ENCODE measurements at regions not wholly inside any gene's neighbourhood (a gene's known extent, or its start where the extent isn't known, plus 50 kb on each side); places are given as distances from the start of the nearest gene placed in this dataset.

GRCh38 chr4:24143741-24144140, 253.9 kb upstream of the PPARGC1A start:
- Histone ChIP-seq H3K4me1 (no peaks in the 10 kb centered on the region), H3K27ac (no peak overlapping the region), H3K9me3 (no peaks in the 10 kb centered on the region), H3K4me3 (no peak overlapping the region), H3K27me3 (no peaks in the 10 kb centered on the region), H3K36me3 (replicated peaks in 1 of 2; ENCODE audit: insufficient read depth in 1 of 2, low read depth in 2 of 2) (no peaks in the 10 kb centered on the region)
- TF ChIP-seq POLR2A (IDR thresholded peaks at IDR 0.05) (no peak), CTCF (IDR thresholded peaks at IDR 0.05) (no peak)
- DNase-seq, result no peak
- intact Hi-C loops (cut with DNase I), result no loop called here
- WGBS, 2 donors, result 43 to 49% methylated on average over 3 of the region's 3 CpGs
- no peak for ATAC-seq

- intact Hi-C loops (cut with DNase I), result no loop called here
- no peaks in the 10 kb centered on the region for H3K27me3 ChIP-seq
- no peak overlapping the region for H3K4me3 ChIP-seq
- no peak for TF ChIP-seq POLR2A (IDR thresholded peaks at IDR 0.05)
- TF ChIP-seq CTCF (IDR thresholded peaks at IDR 0.05), result no peak
- no peaks in the 10 kb centered on the region for H3K9me3 ChIP-seq
- no peak for DNase-seq
- WGBS, 2 donors, result 50 to 53% methylated on average over 3 of the region's 3 CpGs
- no peaks in the 10 kb centered on the region for H3K36me3 ChIP-seq (replicated peaks in 1 of 2; ENCODE audit: insufficient read depth in 1 of 2, low read depth in 2 of 2)
- H3K27ac ChIP-seq, result no peak overlapping the region
- H3K4me1 ChIP-seq, result no peaks in the 10 kb centered on the region
- no peak for ATAC-seq
Measured at GRCh38 chr4:24141836-24142235, 252.0 kb upstream of the PPARGC1A start.

GRCh38 chr4:24140892-24141291, 251.0 kb upstream of the PPARGC1A start:
- H3K4me3 ChIP-seq, result no peak overlapping the region
- no peak overlapping the region for H3K27ac ChIP-seq
- whole genome bisulfite sequencing, 2 donors, result 61 to 79% methylated on average over 3 of the region's 3 CpGs
- no peak for DNase-seq
- H3K36me3 ChIP-seq (replicated peaks in 1 of 2; ENCODE audit: insufficient read depth in 1 of 2, low read depth in 2 of 2), result no peaks in the 10 kb centered on the region
- H3K27me3 ChIP-seq, result no peaks in the 10 kb centered on the region
- no peaks in the 10 kb centered on the region for H3K9me3 ChIP-seq
- H3K4me1 ChIP-seq, result no peaks in the 10 kb centered on the region
- ATAC-seq, result no peak
- intact Hi-C loops (cut with DNase I), result no loop called here
- TF ChIP-seq POLR2A (IDR thresholded peaks at IDR 0.05), result no peak
- TF ChIP-seq CTCF (IDR thresholded peaks at IDR 0.05), result no peak

GRCh38 chr4:24137671-24138601, 248.1 kb upstream of the PPARGC1A start:
- intact Hi-C loops (cut with DNase I), result no loop called here
- Histone ChIP-seq H3K27me3 (no peaks in the 10 kb centered on the region), H3K4me1 (no peaks in the 10 kb centered on the region), H3K4me3 (no peak overlapping the region), H3K27ac (no peak overlapping the region), H3K36me3 (replicated peaks in 1 of 2; ENCODE audit: insufficient read depth in 1 of 2, low read depth in 2 of 2) (no peaks in the 10 kb centered on the region), H3K9me3 (no peaks in the 10 kb centered on the region)
- DNase-seq (no peak), ATAC-seq (no peak)
- 50 to 53% methylated on average over 8 of the region's 8 CpGs for WGBS, 2 donors
- TF ChIP-seq POLR2A (IDR thresholded peaks at IDR 0.05) (no peak), CTCF (IDR thresholded peaks at IDR 0.05) (no peak)
